Mesenchymal stem cell (in vitro differentiated cells and primary cell): ENCODE measurements at regions not wholly inside any gene's neighbourhood (a gene's known extent, or its start where the extent isn't known, plus 50 kb on each side); places are given as distances from the start of the nearest gene placed in this dataset.

ENCODE experiments used
- DNase-seq: peaks from one replicate; pipeline ENCODE4 v3.0.0-alpha.2; 2013
- H2AFZ ChIP-seq: one replicate; pipeline ENCODE4 v1.6.1; 2013; ENCODE audit warnings: low read depth, mild to moderate bottlenecking, control low read depth, inconsistent platforms, low read length, moderate library complexity
- H2AK5ac ChIP-seq: 2 replicates; pipeline ENCODE4 v1.6.1; 2013; ENCODE audit warnings: low read length, moderate library complexity, mild to moderate bottlenecking, inconsistent platforms; ENCODE audit not compliant: severe bottlenecking
- H2BK120ac ChIP-seq: one replicate; pipeline ENCODE4 v1.6.1; 2013; ENCODE audit warnings: low read depth, mild to moderate bottlenecking, inconsistent platforms, low read length, moderate library complexity
- H2BK12ac ChIP-seq, 2 experiments: one replicate each; pipeline ENCODE4 v1.6.1; 2013; ENCODE audit warnings: inconsistent platforms in 2 of 2, low read length in 2 of 2, mild to moderate bottlenecking in 2 of 2, moderate library complexity in 2 of 2, control low read depth in 1 of 2
- H2BK15ac ChIP-seq: one replicate; pipeline ENCODE4 v1.6.1; 2013; ENCODE audit warnings: mild to moderate bottlenecking, low read depth, inconsistent platforms; ENCODE audit not compliant: poor library complexity, severe bottlenecking
- H2BK5ac ChIP-seq: 2 replicates; pipeline ENCODE4 v1.6.1; 2013; ENCODE audit warnings: low read depth, mild to moderate bottlenecking, low read length, control low read depth, inconsistent platforms; ENCODE audit not compliant: poor library complexity, severe bottlenecking
- H3K14ac ChIP-seq, 2 experiments: one replicate each; pipeline ENCODE4 v1.6.1; 2013; ENCODE audit warnings: inconsistent platforms in 2 of 2, low read length in 2 of 2, control low read depth in 1 of 2, mild to moderate bottlenecking in 1 of 2, moderate library complexity in 1 of 2
- H3K18ac ChIP-seq, 2 experiments: one replicate each; pipeline ENCODE4 v1.6.1; 2013; ENCODE audit warnings: inconsistent platforms in 2 of 2, low read length in 2 of 2, control low read depth in 1 of 2, low read depth in 1 of 2, mild to moderate bottlenecking in 1 of 2
- H3K23ac ChIP-seq, 2 experiments: one replicate each; pipeline ENCODE4 v1.6.1; 2013; ENCODE audit warnings: inconsistent platforms in 2 of 2, low read length in 2 of 2, mild to moderate bottlenecking in 2 of 2, moderate library complexity in 2 of 2, control low read depth in 1 of 2
- H3K27ac ChIP-seq: 2 replicates; pipeline ENCODE4 v1.5.1; 2013; ENCODE audit warnings: mild to moderate bottlenecking, moderate library complexity, low read length, control low read depth, inconsistent platforms; ENCODE audit not compliant: poor library complexity, severe bottlenecking
- H3K27me3 ChIP-seq, 2 experiments: 2 replicates each; pipeline versions ENCODE4 v1.6.1 to v1.7.0; 2013; ENCODE audit warnings: low read length in 2 of 2, mild to moderate bottlenecking in 2 of 2, moderate library complexity in 2 of 2, control low read depth in 1 of 2, inconsistent platforms in 1 of 2; ENCODE audit not compliant: control insufficient read depth in 1 of 2, insufficient read depth in 1 of 2
- H3K36me3 ChIP-seq, 2 experiments: 2 replicates each; pipeline versions ENCODE4 v1.6.1 to v1.7.0; 2013; ENCODE audit warnings: low read length in 2 of 2, control low read depth in 1 of 2, inconsistent platforms in 1 of 2, low read depth in 1 of 2, mild to moderate bottlenecking in 1 of 2; ENCODE audit not compliant: insufficient read depth in 2 of 2, control insufficient read depth in 1 of 2
- H3K4ac ChIP-seq, 2 experiments: one replicate each; pipeline ENCODE4 v1.6.1; 2013; ENCODE audit warnings: inconsistent platforms in 2 of 2, low read length in 2 of 2, mild to moderate bottlenecking in 2 of 2, moderate library complexity in 2 of 2, control low read depth in 1 of 2, low read depth in 1 of 2
- H3K4me1 ChIP-seq: 2 replicates; pipeline ENCODE4 v1.6.1; 2013; ENCODE audit warnings: low read depth, low read length, control low read depth; ENCODE audit not compliant: control insufficient read depth, insufficient read depth
- H3K4me2 ChIP-seq: 2 replicates; pipeline ENCODE4 v1.6.1; 2013; ENCODE audit warnings: low read length, mild to moderate bottlenecking, inconsistent platforms; ENCODE audit not compliant: poor library complexity, severe bottlenecking
- H3K4me3 ChIP-seq, 2 experiments: 2 replicates each; pipeline versions ENCODE4 v1.5.1 to v1.7.0; 2013; ENCODE audit warnings: low read length in 2 of 2, mild to moderate bottlenecking in 2 of 2, control low read depth in 1 of 2, low read depth in 1 of 2; ENCODE audit not compliant: insufficient read depth in 1 of 2
- H3K79me1 ChIP-seq: replicated peaks from 2 replicates; pipeline ENCODE4 v1.6.1; 2013; ENCODE audit warnings: mild to moderate bottlenecking, control low read depth, low read length, inconsistent platforms; ENCODE audit not compliant: poor library complexity, severe bottlenecking
- H3K9ac ChIP-seq: 2 replicates; pipeline ENCODE4 v1.7.0; 2013; ENCODE audit warnings: mild to moderate bottlenecking, low read length, moderate library complexity
- H3K9me3 ChIP-seq: 2 replicates; pipeline ENCODE4 v1.7.0; 2013; ENCODE audit warnings: mild to moderate bottlenecking, low read length; ENCODE audit not compliant: control insufficient read depth
- H4K8ac ChIP-seq: one replicate; pipeline ENCODE4 v1.6.1; 2013; ENCODE audit warnings: inconsistent platforms, mild to moderate bottlenecking, low read length, moderate library complexity
- H4K91ac ChIP-seq: one replicate; pipeline ENCODE4 v1.6.1; 2013; ENCODE audit warnings: mild to moderate bottlenecking, low read length, inconsistent platforms
- WGBS: methylation state at CpG from one replicate; pipeline ENCODE4 v1.1.7; 2013; ENCODE audit warnings: mixed read lengths; 5-methylcytosine and 5-hydroxymethylcytosine counted together

GRCh38 chr2:107086497-107086896, 200.5 kb upstream of the ST6GAL2 start:
- Histone ChIP-seq H3K79me1 (no peaks in the 10 kb centered on the region), H3K4me2 (no peak overlapping the region), H3K18ac (no peak overlapping the region), H3K9ac (no peak overlapping the region), H3K27me3 (no peaks in the 10 kb centered on the region), H3K9me3 (no peaks in the 10 kb centered on the region), H3K4me1 (no peaks in the 10 kb centered on the region), H2BK120ac (no peak overlapping the region), H4K8ac (no peak overlapping the region), H3K36me3 (no peaks in the 10 kb centered on the region), H2BK5ac (no peak overlapping the region), H4K91ac (no peak overlapping the region), H3K4me3 (no peak overlapping the region), H2AFZ (no peak overlapping the region), H3K27ac (no peak overlapping the region), H2BK15ac (no peak overlapping the region), H2BK12ac (no peak overlapping the region), H2AK5ac (no peak overlapping the region), H3K14ac (no peak overlapping the region), H3K4ac (no peak overlapping the region), H3K23ac (no peak overlapping the region)
- no peak for DNase-seq
- WGBS, result no CpG with 5 or more reads among the region's 2 CpGs

GRCh38 chr2:107088156-107088555, 202.2 kb upstream of the ST6GAL2 start:
- no peak overlapping the region for H2BK120ac ChIP-seq
- H3K36me3 ChIP-seq, result no peaks in the 10 kb centered on the region
- no peak overlapping the region for H4K8ac ChIP-seq
- no peak overlapping the region for H3K4ac ChIP-seq
- H2AK5ac ChIP-seq, result no peak overlapping the region
- H3K79me1 ChIP-seq, result no peaks in the 10 kb centered on the region
- H3K27me3 ChIP-seq, result no peaks in the 10 kb centered on the region
- H2BK12ac ChIP-seq, result no peak overlapping the region
- DNase-seq, result peak; percentile 18
- H3K23ac ChIP-seq, result no peak overlapping the region
- no peaks in the 10 kb centered on the region for H3K4me1 ChIP-seq
- no peaks in the 10 kb centered on the region for H3K9me3 ChIP-seq
- no peak overlapping the region for H3K14ac ChIP-seq
- H2AFZ ChIP-seq, result no peak overlapping the region
- no peak overlapping the region for H3K9ac ChIP-seq
- no peak overlapping the region for H3K18ac ChIP-seq
- no peak overlapping the region for H3K27ac ChIP-seq
- 85% methylated on average over 2 of the region's 2 CpGs for WGBS
- H3K4me2 ChIP-seq, result no peak overlapping the region
- no peak overlapping the region for H3K4me3 ChIP-seq
- no peak overlapping the region for H4K91ac ChIP-seq
- H2BK15ac ChIP-seq, result no peak overlapping the region
- no peak overlapping the region for H2BK5ac ChIP-seq

GRCh38 chr2:107091163-107091864, 205.3 kb upstream of the ST6GAL2 start:
- H3K9me3 ChIP-seq, result no peaks in the 10 kb centered on the region
- H3K4me3 ChIP-seq, result no peak overlapping the region
- H2AFZ ChIP-seq, result no peak overlapping the region
- H3K18ac ChIP-seq, result no peak overlapping the region
- no peaks in the 10 kb centered on the region for H3K27me3 ChIP-seq
- no peak for DNase-seq
- H3K23ac ChIP-seq, result no peak overlapping the region
- H3K4ac ChIP-seq, result no peak overlapping the region
- no peak overlapping the region for H3K14ac ChIP-seq
- H4K8ac ChIP-seq, result no peak overlapping the region
- no peak overlapping the region for H3K4me2 ChIP-seq
- no peak overlapping the region for H2BK15ac ChIP-seq
- H3K4me1 ChIP-seq, result no peaks in the 10 kb centered on the region
- H2AK5ac ChIP-seq, result no peak overlapping the region
- no peaks in the 10 kb centered on the region for H3K36me3 ChIP-seq
- H4K91ac ChIP-seq, result no peak overlapping the region
- H2BK12ac ChIP-seq, result no peak overlapping the region
- H3K9ac ChIP-seq, result no peak overlapping the region
- H2BK120ac ChIP-seq, result no peak overlapping the region
- no peak overlapping the region for H2BK5ac ChIP-seq
- H3K27ac ChIP-seq, result peak overlapping the region; percentile 12
- H3K79me1 ChIP-seq, result no peaks in the 10 kb centered on the region
- WGBS, result 88% methylated on average over 4 of the region's 7 CpGs

- H3K18ac ChIP-seq, result no peak overlapping the region
- no peak for DNase-seq
- no peak overlapping the region for H2BK12ac ChIP-seq
- no peak overlapping the region for H3K4me2 ChIP-seq
- no peak overlapping the region for H2BK120ac ChIP-seq
- no peak overlapping the region for H2AFZ ChIP-seq
- H3K27ac ChIP-seq, result no peak overlapping the region
- no peaks in the 10 kb centered on the region for H3K9me3 ChIP-seq
- H3K14ac ChIP-seq, result no peak overlapping the region
- no peaks in the 10 kb centered on the region for H3K4me1 ChIP-seq
- no peak overlapping the region for H3K9ac ChIP-seq
- no peak overlapping the region for H4K91ac ChIP-seq
- 80% methylated on average over 2 of the region's 4 CpGs for WGBS
- H3K23ac ChIP-seq, result no peak overlapping the region
- no peaks in the 10 kb centered on the region for H3K36me3 ChIP-seq
- no peak overlapping the region for H3K4ac ChIP-seq
- H3K27me3 ChIP-seq, result no peaks in the 10 kb centered on the region
- no peak overlapping the region for H3K4me3 ChIP-seq
- no peak overlapping the region for H2BK5ac ChIP-seq
- H2BK15ac ChIP-seq, result no peak overlapping the region
- H4K8ac ChIP-seq, result no peak overlapping the region
- no peak overlapping the region for H2AK5ac ChIP-seq
- H3K79me1 ChIP-seq, result no peaks in the 10 kb centered on the region
Measured at GRCh38 chr2:107093426-107093957, 207.5 kb upstream of the ST6GAL2 start.
